ENCODE measurements at regions not wholly inside any gene's neighbourhood (a gene's known extent, or its start where the extent isn't known, plus 50 kb on each side); places are given as distances from the start of the nearest gene placed in this dataset.

GRCh38 chr2:11038641-11039040, 116.6 kb upstream of the SLC66A3 start:
- DNase-seq (ENCODE audit: low read depth): no peak
- TF ChIP-seq POLR2A (IDR thresholded peaks at IDR 0.05; ENCODE audit: extremely low read depth, insufficient read length) (no peak), MYC (IDR thresholded peaks at IDR 0.05; ENCODE audit: low read depth, low read length) (no peak), MAX (IDR thresholded peaks at IDR 0.05; ENCODE audit: low read depth, low read length) (no peak), CTCF (IDR thresholded peaks at IDR 0.05; ENCODE audit: low read depth, low read length) (no peak)
- H3K4me3 ChIP-seq (ENCODE audit: low read depth, low read length): no peak overlapping the region

- no peak overlapping the region for H3K4me3 ChIP-seq (ENCODE audit: low read depth, low read length)
Measured at GRCh38 chr2:11040992-11041391, 114.3 kb upstream of the SLC66A3 start.

GRCh38 chr2:11042841-11043240, 112.4 kb upstream of the SLC66A3 start:
- no peak for TF ChIP-seq POLR2A (IDR thresholded peaks at IDR 0.05; ENCODE audit: extremely low read depth, insufficient read length)
- TF ChIP-seq MYC (IDR thresholded peaks at IDR 0.05; ENCODE audit: low read depth, low read length): no peak
- no peak for TF ChIP-seq CTCF (IDR thresholded peaks at IDR 0.05; ENCODE audit: low read depth, low read length)
- no peak for TF ChIP-seq MAX (IDR thresholded peaks at IDR 0.05; ENCODE audit: low read depth, low read length)
- no peak for DNase-seq (ENCODE audit: low read depth)
- H3K4me3 ChIP-seq (ENCODE audit: low read depth, low read length): no peak overlapping the region

More at GRCh38 chr2:11040992-11041391, 114.3 kb upstream of the SLC66A3 start:
- no peak for TF ChIP-seq CTCF (IDR thresholded peaks at IDR 0.05; ENCODE audit: low read depth, low read length)
- TF ChIP-seq POLR2A (IDR thresholded peaks at IDR 0.05; ENCODE audit: extremely low read depth, insufficient read length): no peak
- no peak for TF ChIP-seq MYC (IDR thresholded peaks at IDR 0.05; ENCODE audit: low read depth, low read length)
- no peak for TF ChIP-seq MAX (IDR thresholded peaks at IDR 0.05; ENCODE audit: low read depth, low read length)
- no peak for DNase-seq (ENCODE audit: low read depth)

- no peak overlapping the region for H3K4me3 ChIP-seq (ENCODE audit: low read depth, low read length)
- DNase-seq (ENCODE audit: low read depth): no peak
- TF ChIP-seq POLR2A (IDR thresholded peaks at IDR 0.05; ENCODE audit: extremely low read depth, insufficient read length): no peak
- TF ChIP-seq MYC (IDR thresholded peaks at IDR 0.05; ENCODE audit: low read depth, low read length): no peak
- TF ChIP-seq CTCF (IDR thresholded peaks at IDR 0.05; ENCODE audit: low read depth, low read length): no peak
Measured at GRCh38 chr2:11043245-11043644, 112.0 kb upstream of the SLC66A3 start.

- DNase-seq (ENCODE audit: low read depth): no peak
Measured at GRCh38 chr2:11044201-11044600, 111.1 kb upstream of the SLC66A3 start.

More at GRCh38 chr2:11044201-11044600, 111.1 kb upstream of the SLC66A3 start:
- TF ChIP-seq MAX (IDR thresholded peaks at IDR 0.05; ENCODE audit: low read depth, low read length) (no peak), MYC (IDR thresholded peaks at IDR 0.05; ENCODE audit: low read depth, low read length) (no peak), POLR2A (IDR thresholded peaks at IDR 0.05; ENCODE audit: extremely low read depth, insufficient read length) (no peak), CTCF (IDR thresholded peaks at IDR 0.05; ENCODE audit: low read depth, low read length) (no peak)
- H3K4me3 ChIP-seq (ENCODE audit: low read depth, low read length): no peak overlapping the region

Measured in NB4 (cell line).